ENCODE measurements at regions not wholly inside any gene's neighbourhood (a gene's known extent, or its start where the extent isn't known, plus 50 kb on each side); places are given as distances from the start of the nearest gene placed in this dataset.

- no peak for DNase-seq (ENCODE audit: low read depth in 2 of 2)
Measured at GRCh38 chr20:17794400-17794799, 94.6 kb downstream of the BANF2 start.

- DNase-seq (ENCODE audit: low read depth in 2 of 2): no peak
Measured at GRCh38 chr20:17793986-17794385, 94.2 kb downstream of the BANF2 start.

DNA sequence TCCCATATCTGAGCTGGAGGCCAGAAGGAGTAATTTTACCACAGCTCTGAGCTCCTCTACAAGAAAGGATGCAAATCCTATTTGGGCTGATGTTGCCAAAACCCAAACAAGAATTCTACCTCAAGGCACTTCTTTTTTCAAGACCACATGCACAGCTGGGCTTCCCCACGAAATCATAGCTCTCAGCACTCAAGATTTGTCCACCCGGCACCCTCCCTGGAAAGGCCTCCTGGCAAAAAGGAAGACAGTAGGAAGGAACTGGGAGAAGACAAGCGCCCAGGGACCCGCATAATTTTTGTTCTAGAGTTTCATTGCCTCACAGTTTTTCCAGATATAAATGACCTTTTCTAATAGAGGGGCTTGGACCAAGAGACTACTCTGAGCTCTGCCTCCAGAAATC lies 90.5 kb downstream of the BANF2 start:
- no peak for DNase-seq (ENCODE audit: low read depth in 2 of 2)

DNA sequence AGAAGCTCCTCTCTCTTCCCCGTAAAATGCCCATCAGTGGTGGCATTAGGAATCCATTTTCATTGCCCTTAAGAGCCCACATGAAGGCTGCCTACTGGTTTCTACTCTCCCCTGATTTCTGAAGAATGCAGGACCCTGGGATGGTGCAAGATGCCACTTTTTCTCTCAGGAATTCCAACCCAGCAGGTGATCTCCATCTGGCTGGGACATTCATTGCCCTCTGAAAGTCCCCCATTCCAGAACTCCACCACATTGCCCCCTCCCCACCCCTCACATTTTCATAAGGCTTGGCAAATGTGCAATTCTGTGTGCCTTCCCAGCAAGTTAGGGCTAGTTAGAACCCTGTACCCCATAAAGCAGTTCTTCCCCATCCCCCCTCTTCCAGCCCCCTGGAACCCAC lies 88.0 kb downstream of the BANF2 start:
- no peak for DNase-seq (ENCODE audit: low read depth in 2 of 2)

- no peak for DNase-seq (ENCODE audit: low read depth in 2 of 2)
Measured at GRCh38 chr20:17786221-17786718, 86.5 kb downstream of the BANF2 start.

All from stimulated activated CD4-positive, alpha-beta T cell treated with anti-CD3 and anti-CD28 coated beads, Interleukin-12 subunit alpha, Interleukin-12 subunit beta, amount 100 ng/mL, for 24 hours (primary cell).